Kidney (tissue), 13 donors: ENCODE measurements at regions not wholly inside any gene's neighbourhood (a gene's known extent, or its start where the extent isn't known, plus 50 kb on each side); places are given as distances from the start of the nearest gene placed in this dataset.
A peak's percentile ranks its signal among the peaks of the same experiment; 100 is the strongest.

Source experiments
- DNase-seq, 5 donors: peaks; one replicate each; pipeline ENCODE4 v3.0.0-alpha.2; 2013 to 2020
- FAIRE-seq: peaks from 2 replicates; lab custom pipeline; 2012; peaks lifted over from hg19 to GRCh38; lab: Jason Lieb, UNC
- H3K27ac ChIP-seq, 2 donors: one replicate each; pipeline ENCODE4 v1.7.0; 2013; ENCODE audit warnings: low read depth in 2 of 2, low read length in 2 of 2, inconsistent platforms in 1 of 2
- H3K27me3 ChIP-seq: one replicate; pipeline ENCODE4 v1.7.1; 2013; ENCODE audit warnings: low read length, inconsistent platforms; ENCODE audit not compliant: control insufficient read depth, insufficient read depth
- H3K36me3 ChIP-seq, 3 donors: one replicate each; pipeline versions ENCODE4 v1.7.0 to v1.7.1; 2013; ENCODE audit warnings: low read length in 3 of 3, control low read depth in 1 of 3, inconsistent platforms in 1 of 3; ENCODE audit not compliant: insufficient read depth in 3 of 3, control insufficient read depth in 2 of 3
- H3K4me1 ChIP-seq, 3 donors: one replicate each; pipeline versions ENCODE4 v1.7.0 to v1.7.1; 2013; ENCODE audit warnings: low read length in 3 of 3, inconsistent platforms in 1 of 3, low read depth in 1 of 3; ENCODE audit not compliant: control insufficient read depth in 2 of 3, insufficient read depth in 2 of 3
- H3K4me3 ChIP-seq, 3 donors: one replicate each; pipeline versions ENCODE4 v1.7.0 to v1.8.1; 2013; ENCODE audit warnings: low read length in 3 of 3, control low read depth in 1 of 3, inconsistent platforms in 1 of 3
- H3K9ac ChIP-seq, 3 donors: one replicate each; pipeline versions ENCODE4 v1.7.0 to v1.7.1; 2013; ENCODE audit warnings: low read length in 3 of 3, control low read depth in 1 of 3, inconsistent platforms in 1 of 3
- H3K9me3 ChIP-seq, 3 donors: one replicate each; pipeline versions ENCODE4 v1.7.0 to v1.7.1; 2013; ENCODE audit warnings: low read length in 3 of 3, control low read depth in 1 of 3, inconsistent platforms in 1 of 3; ENCODE audit not compliant: control insufficient read depth in 2 of 3, insufficient read depth in 1 of 3
- CTCF ChIP-seq: IDR thresholded peaks from 3 replicates; pipeline ENCODE4 v1.5.1; 2012; ENCODE audit warnings: mild to moderate bottlenecking, moderate library complexity, borderline replicate concordance; ENCODE audit not compliant: insufficient read depth; ENCODE audit errors: extremely low read depth
- intact Hi-C: fragments of 100-400 bp; cut with DNase I; formaldehyde crosslinking; loops from one replicate; pipeline ENCODE4 v1.11.1; 2022
- donor health status: control.
- donor health status: control.
- donor health status: control.
- donor health status: control.
- donor health status: control.
- donor health status: DM: yes; HTN: yes; CAD: no.
- donor health status: Normal renal cell carcinoma (clear cell type).

- Histone ChIP-seq H3K9ac (no peak overlapping the region), H3K27ac (no peak overlapping the region), H3K27me3 (no peaks in the 10 kb centered on the region), H3K4me3 (no peak overlapping the region), H3K4me1 (no peaks in the 10 kb centered on the region), H3K36me3 (no peaks in the 10 kb centered on the region), H3K9me3 (no peaks in the 10 kb centered on the region)
- TF ChIP-seq CTCF: no peak
- intact Hi-C loops: no loop called here
- no peak for FAIRE-seq
- DNase-seq: no peak
Observed at GRCh38 chr19:28386470-28386869, 826.5 kb downstream of the UQCRFS1 start.

GRCh38 chr19:28386066-28386465 lies 826.9 kb downstream of the UQCRFS1 start:
- DNase-seq (no peak), FAIRE-seq (no peak)
- H3K4me3 ChIP-seq: no peak overlapping the region
- no peak overlapping the region for H3K27ac ChIP-seq
- no peaks in the 10 kb centered on the region for H3K27me3 ChIP-seq
- H3K9ac ChIP-seq: no peak overlapping the region
- no peaks in the 10 kb centered on the region for H3K36me3 ChIP-seq
- TF ChIP-seq CTCF: no peak
- H3K4me1 ChIP-seq: no peaks in the 10 kb centered on the region
- H3K9me3 ChIP-seq: no peaks in the 10 kb centered on the region
- intact Hi-C loops: no loop called here

GRCh38 chr19:28377077-28377476 lies 835.9 kb downstream of the UQCRFS1 start:
- H3K9ac ChIP-seq: no peak overlapping the region
- no peaks in the 10 kb centered on the region for H3K9me3 ChIP-seq
- H3K27me3 ChIP-seq: no peaks in the 10 kb centered on the region
- no peak for FAIRE-seq
- H3K4me3 ChIP-seq: no peak overlapping the region
- H3K27ac ChIP-seq: no peak overlapping the region
- DNase-seq: peak in 1 of 5 donors; percentile 44
- TF ChIP-seq CTCF: no peak
- intact Hi-C loops: no loop called here
- no peaks in the 10 kb centered on the region for H3K4me1 ChIP-seq
- H3K36me3 ChIP-seq: no peaks in the 10 kb centered on the region

- no peak for TF ChIP-seq CTCF
- FAIRE-seq: no peak
- intact Hi-C loops: no loop called here
Observed at GRCh38 chr19:28374971-28375370, 838.0 kb downstream of the UQCRFS1 start.

More at GRCh38 chr19:28374971-28375370, 838.0 kb downstream of the UQCRFS1 start:
- Histone ChIP-seq H3K9ac (no peak overlapping the region), H3K36me3 (no peaks in the 10 kb centered on the region), H3K27me3 (no peaks in the 10 kb centered on the region), H3K4me3 (no peak overlapping the region), H3K4me1 (no peaks in the 10 kb centered on the region), H3K27ac (no peak overlapping the region), H3K9me3 (no peaks in the 10 kb centered on the region)
- DNase-seq: no peak
